GM23338 (cell line): ENCODE measurements at regions not wholly inside any gene's neighbourhood (a gene's known extent, or its start where the extent isn't known, plus 50 kb on each side); places are given as distances from the start of the nearest gene placed in this dataset.

Source experiments
- ATAC-seq: fragments of 200-7000 bp; cut with Tn5 transposase; 3 replicates; pipeline ENCODE4 v1.9.1; 2020
- DNase-seq: peaks from one replicate; pipeline ENCODE4 v3.0.0-alpha.2; 2015; ENCODE audit warnings: low spot score
- H2AFZ ChIP-seq: fragments of 200-600 bp; sonication (generic); 2 replicates; pipeline ENCODE4 v1.8.0; 2016; ENCODE audit warnings: antibody characterized with exemption, mild to moderate bottlenecking, moderate library complexity
- H3F3A ChIP-seq: fragments of 200-600 bp; sonication (generic); replicated peaks from 2 replicates; pipeline ENCODE4 v1.8.0; 2017; ENCODE audit warnings: antibody characterized with exemption, mixed run types, low read depth
- H3K27ac ChIP-seq: fragments of 200-600 bp; sonication (generic); 2 replicates; pipeline ENCODE4 v1.6.1; 2016; ENCODE audit warnings: low read depth
- H3K27me3 ChIP-seq: fragments of 200-600 bp; sonication (generic); 2 replicates; pipeline ENCODE4 v1.8.0; 2016; ENCODE audit warnings: mild to moderate bottlenecking, mixed run types, moderate library complexity; ENCODE audit not compliant: insufficient read depth
- H3K36me3 ChIP-seq: fragments of 200-600 bp; sonication (generic); 2 replicates; pipeline ENCODE4 v1.8.0; 2016; ENCODE audit warnings: mild to moderate bottlenecking; ENCODE audit not compliant: insufficient read depth
- H3K4me1 ChIP-seq: fragments of 200-600 bp; sonication (generic); 2 replicates; pipeline ENCODE4 v1.8.0; 2016; ENCODE audit warnings: mild to moderate bottlenecking, moderate library complexity; ENCODE audit not compliant: insufficient read depth
- H3K4me2 ChIP-seq: fragments of 200-600 bp; sonication (generic); 2 replicates; pipeline ENCODE4 v1.7.1; 2017; ENCODE audit warnings: mixed run types
- H3K4me3 ChIP-seq: fragments of 200-600 bp; sonication (generic); 2 replicates; pipeline ENCODE4 v1.6.1; 2016; ENCODE audit warnings: mixed run types
- H3K79me2 ChIP-seq: fragments of 200-600 bp; sonication (generic); replicated peaks from 2 replicates; pipeline ENCODE4 v1.8.0; 2017; ENCODE audit warnings: mild to moderate bottlenecking; ENCODE audit not compliant: insufficient read depth
- H3K9me2 ChIP-seq: fragments of 200-600 bp; sonication (generic); 2 replicates; pipeline ENCODE4 v1.8.0; 2017; ENCODE audit not compliant: insufficient read depth
- H4K20me1 ChIP-seq: fragments of 200-600 bp; sonication (generic); replicated peaks from 2 replicates; pipeline ENCODE4 v1.8.0; 2017; ENCODE audit warnings: mild to moderate bottlenecking; ENCODE audit not compliant: insufficient read depth
- H3K27ac Mint-ChIP-seq: 2 replicates; pipeline ENCODE4 v1.8.0; 2020; ENCODE audit warnings: inconsistent platforms, mild to moderate bottlenecking, moderate library complexity, mixed read lengths
- H3K27me3 Mint-ChIP-seq: 3 replicates; pipeline ENCODE4 v1.8.0; 2022; ENCODE audit warnings: low read depth, mild to moderate bottlenecking, moderate library complexity, mixed read lengths, inconsistent platforms; ENCODE audit not compliant: insufficient read depth, poor library complexity
- H3K36me3 Mint-ChIP-seq: 3 replicates; pipeline ENCODE4 v1.8.0; 2021; ENCODE audit warnings: low read depth, mild to moderate bottlenecking, inconsistent platforms, moderate library complexity, mixed read lengths
- H3K4me1 Mint-ChIP-seq: 3 replicates; pipeline ENCODE4 v1.8.0; 2020; ENCODE audit warnings: mild to moderate bottlenecking, inconsistent platforms, mixed read lengths
- H3K4me3 Mint-ChIP-seq: 3 replicates; pipeline ENCODE4 v1.8.0; 2021; ENCODE audit warnings: moderate library complexity, mild to moderate bottlenecking, inconsistent platforms, mixed read lengths
- H3K9me3 Mint-ChIP-seq: 3 replicates; pipeline ENCODE4 v1.8.0; 2020; ENCODE audit warnings: moderate library complexity, mild to moderate bottlenecking, inconsistent platforms, mixed read lengths
- CREB1 ChIP-seq: fragments of 250-450 bp; sonication (Bioruptor Pico); IDR thresholded peaks from 2 replicates; pipeline ENCODE4 v1.5.0; 2020; ENCODE audit warnings: low read depth, mild to moderate bottlenecking, moderate library complexity
- CTCF ChIP-seq, 2 experiments: fragments of 200-600 bp in 1 of 2; sonication (generic) in 1 of 2; conservative IDR thresholded peaks; 2 replicates each; pipeline versions ENCODE4 v1.5.1 to v1.6.1; 2016 to 2017; ENCODE audit warnings: antibody characterized with exemption in 2 of 2, low read depth in 2 of 2, mild to moderate bottlenecking in 2 of 2, moderate library complexity in 1 of 2
- ETS1 ChIP-seq: IDR thresholded peaks from 2 replicates; pipeline ENCODE4 v1.6.1; 2016; ENCODE audit warnings: antibody characterized with exemption
- EZH2 ChIP-seq: fragments of 200-600 bp; sonication (generic); IDR thresholded peaks from one replicate; pipeline ENCODE4 v1.8.0; 2017; ENCODE audit warnings: antibody characterized with exemption, mild to moderate bottlenecking, low read depth; ENCODE audit not compliant: unreplicated experiment
- EZH2phosphoT487 ChIP-seq: fragments of 200-600 bp; sonication (generic); IDR thresholded peaks from one replicate; pipeline ENCODE4 v1.8.1; 2018; ENCODE audit warnings: antibody characterized with exemption; ENCODE audit not compliant: unreplicated experiment
- JUNB ChIP-seq: IDR thresholded peaks from one replicate; pipeline ENCODE4 v1.6.1; 2016; ENCODE audit warnings: antibody characterized with exemption; ENCODE audit not compliant: unreplicated experiment
- NANOG ChIP-seq: IDR thresholded peaks from 2 replicates; pipeline ENCODE4 v1.6.1; 2016; ENCODE audit warnings: antibody characterized with exemption, borderline replicate concordance
- POLR2AphosphoS5 ChIP-seq: IDR thresholded peaks from 2 replicates; pipeline ENCODE4 v1.6.1; 2016; ENCODE audit warnings: antibody characterized with exemption, low read depth
- REST ChIP-seq: IDR thresholded peaks from one replicate; pipeline ENCODE4 v1.6.1; 2018; ENCODE audit warnings: antibody characterized with exemption; ENCODE audit not compliant: unreplicated experiment
- STAT1 ChIP-seq: IDR thresholded peaks from one replicate; pipeline ENCODE4 v1.6.1; 2016; ENCODE audit warnings: antibody characterized with exemption; ENCODE audit not compliant: unreplicated experiment
- ZNF114 ChIP-seq: fragments of 250-450 bp; sonication (Bioruptor Pico); IDR thresholded peaks from 2 replicates; pipeline ENCODE4 v1.5.0; 2020; ENCODE audit warnings: mild to moderate bottlenecking, moderate library complexity
- ZNF331 ChIP-seq: fragments of 250-450 bp; sonication (Bioruptor Pico); IDR thresholded peaks from 2 replicates; pipeline ENCODE4 v1.5.0; 2020; ENCODE audit warnings: low read depth, mild to moderate bottlenecking, moderate library complexity
- ZNF462 ChIP-seq: fragments of 250-450 bp; sonication (Bioruptor Pico); IDR thresholded peaks from 2 replicates; pipeline ENCODE4 v1.5.0; 2020; ENCODE audit warnings: mild to moderate bottlenecking, moderate library complexity

- no peak overlapping the region for H3K4me3 Mint-ChIP-seq
- Histone ChIP-seq H3K4me1 (no peaks in the 10 kb centered on the region), H3K36me3 (no peaks in the 10 kb centered on the region), H3K79me2 (no peaks in the 10 kb centered on the region), H3K9me2 (no peaks in the 10 kb centered on the region), H3K4me3 (no peak overlapping the region), H3F3A (no peaks in the 10 kb centered on the region), H2AFZ (no peak overlapping the region), H3K27me3 (no peaks in the 10 kb centered on the region), H3K4me2 (no peak overlapping the region), H4K20me1 (no peaks in the 10 kb centered on the region), H3K27ac (no peak overlapping the region)
- no peak for DNase-seq
- no peaks in the 10 kb centered on the region for H3K36me3 Mint-ChIP-seq
- no peak overlapping the region for H3K27ac Mint-ChIP-seq
- no peaks in the 10 kb centered on the region for H3K27me3 Mint-ChIP-seq
- H3K4me1 Mint-ChIP-seq = no peaks in the 10 kb centered on the region
- H3K9me3 Mint-ChIP-seq = no peaks in the 10 kb centered on the region
- TF ChIP-seq CREB1 (CRISPR knock-in tag) (no peak), JUNB (no peak), POLR2AphosphoS5 (no peak), ZNF114 (CRISPR knock-in tag) (no peak), ZNF462 (CRISPR knock-in tag) (no peak), NANOG (no peak), REST (no peak), EZH2phosphoT487 (no peak), ETS1 (no peak), STAT1 (no peak), EZH2 (no peak), ZNF331 (CRISPR knock-in tag) (no peak), CTCF (conservative IDR thresholded peaks at IDR 0.05; ENCODE audit: low read depth in 2 of 2) (no peak)
- no peak for ATAC-seq
Observed at GRCh38 chr4:79513576-79513975, 105.5 kb upstream of the GK2 start.
